Caco-2 (cell line): ENCODE measurements at regions not wholly inside any gene's neighbourhood (a gene's known extent, or its start where the extent isn't known, plus 50 kb on each side); places are given as distances from the start of the nearest gene placed in this dataset.
A peak's percentile ranks its signal among the peaks of the same experiment; 100 is the strongest.

Source experiments
- BruUV-seq: library from RNA; stranded (reverse); fragments of 400-500 nt; replicated peaks from 2 replicates; lab custom pipeline; 2021; lab: Mats Ljungman, UMichigan
- CTCF ChIA-PET: fragments of 300-600 bp; sonication (Branson Sonifier 250); formaldehyde crosslinking; loops from one replicate; lab custom pipeline; 2022; ENCODE audit warnings: antibody characterized with exemption; lab: Charles Lee
- POLR2A ChIA-PET: fragments of 300-600 bp; sonication (Branson Sonifier 250); formaldehyde crosslinking; loops from one replicate; lab custom pipeline; 2022; ENCODE audit warnings: antibody characterized with exemption; lab: Charles Lee
- DNase-seq, 2 experiments: peaks; one replicate each; pipeline versions ENCODE4 v3.0.0 to v3.0.0-alpha.2; 2020 to 2022
- H3K27me3 ChIP-seq: replicated peaks from 2 replicates; pipeline ENCODE4 v1.6.0; 2011; ENCODE audit warnings: low read length; ENCODE audit not compliant: control insufficient read depth, insufficient read depth
- H3K36me3 ChIP-seq: 2 replicates; pipeline ENCODE4 v1.5.1; 2011; ENCODE audit warnings: low read length; ENCODE audit not compliant: control insufficient read depth, insufficient read depth
- H3K4me1 ChIP-seq: fragments of 250-450 bp; sonication (Bioruptor Pico); 2 replicates; pipeline ENCODE4 v1.5.1; 2020; ENCODE audit warnings: mild to moderate bottlenecking
- H3K4me3 ChIP-seq: 2 replicates; pipeline ENCODE4 v1.5.1; 2011; ENCODE audit warnings: low read depth, mild to moderate bottlenecking, control low read depth, low read length
- H3K9me3 ChIP-seq: fragments of 250-450 bp; sonication (Bioruptor Pico); 2 replicates; pipeline ENCODE4 v1.5.1; 2020; ENCODE audit warnings: mild to moderate bottlenecking, moderate library complexity
- H3K27ac Mint-ChIP-seq: one replicate; pipeline ENCODE4 v1.8.0; 2022; ENCODE audit warnings: mixed read lengths; ENCODE audit not compliant: unreplicated experiment
- H3K27me3 Mint-ChIP-seq: one replicate; pipeline ENCODE4 v1.8.0; 2022; ENCODE audit warnings: mixed read lengths; ENCODE audit not compliant: insufficient read depth, unreplicated experiment
- H3K36me3 Mint-ChIP-seq: one replicate; pipeline ENCODE4 v1.8.0; 2022; ENCODE audit warnings: mild to moderate bottlenecking, mixed read lengths; ENCODE audit not compliant: insufficient read depth, unreplicated experiment
- H3K4me1 Mint-ChIP-seq: one replicate; pipeline ENCODE4 v1.8.0; 2022; ENCODE audit warnings: low read depth, mixed read lengths; ENCODE audit not compliant: unreplicated experiment
- H3K4me3 Mint-ChIP-seq: one replicate; pipeline ENCODE4 v1.8.0; 2022; ENCODE audit warnings: mild to moderate bottlenecking, moderate library complexity, mixed read lengths; ENCODE audit not compliant: unreplicated experiment
- H3K9me3 Mint-ChIP-seq: one replicate; pipeline ENCODE4 v1.8.0; 2022; ENCODE audit warnings: mixed read lengths; ENCODE audit not compliant: unreplicated experiment
- intact Hi-C: fragments of 100-400 bp; cut with micrococcal nuclease; formaldehyde crosslinking; loops from one replicate; pipeline ENCODE4 v1.10.0; 2022; ENCODE audit not compliant: unreplicated experiment
- TF ChIP-seq, protein P1 (sequence below), 2 experiments: fragments of 200-600 bp in 1 of 2; IDR thresholded peaks; 1 replicate in 1 of 2; 2 replicates in 1 of 2; pipeline versions ENCODE4 v1.5.1 to v1.8.0; 2011 to 2022; ENCODE audit warnings: antibody characterized with exemption in 1 of 2, control low read depth in 1 of 2, inconsistent platforms in 1 of 2, low read depth in 1 of 2, low read length in 1 of 2, mild to moderate bottlenecking in 1 of 2, moderate library complexity in 1 of 2; ENCODE audit not compliant: insufficient read depth in 1 of 2, severe bottlenecking in 1 of 2, unreplicated experiment in 1 of 2

DNA sequence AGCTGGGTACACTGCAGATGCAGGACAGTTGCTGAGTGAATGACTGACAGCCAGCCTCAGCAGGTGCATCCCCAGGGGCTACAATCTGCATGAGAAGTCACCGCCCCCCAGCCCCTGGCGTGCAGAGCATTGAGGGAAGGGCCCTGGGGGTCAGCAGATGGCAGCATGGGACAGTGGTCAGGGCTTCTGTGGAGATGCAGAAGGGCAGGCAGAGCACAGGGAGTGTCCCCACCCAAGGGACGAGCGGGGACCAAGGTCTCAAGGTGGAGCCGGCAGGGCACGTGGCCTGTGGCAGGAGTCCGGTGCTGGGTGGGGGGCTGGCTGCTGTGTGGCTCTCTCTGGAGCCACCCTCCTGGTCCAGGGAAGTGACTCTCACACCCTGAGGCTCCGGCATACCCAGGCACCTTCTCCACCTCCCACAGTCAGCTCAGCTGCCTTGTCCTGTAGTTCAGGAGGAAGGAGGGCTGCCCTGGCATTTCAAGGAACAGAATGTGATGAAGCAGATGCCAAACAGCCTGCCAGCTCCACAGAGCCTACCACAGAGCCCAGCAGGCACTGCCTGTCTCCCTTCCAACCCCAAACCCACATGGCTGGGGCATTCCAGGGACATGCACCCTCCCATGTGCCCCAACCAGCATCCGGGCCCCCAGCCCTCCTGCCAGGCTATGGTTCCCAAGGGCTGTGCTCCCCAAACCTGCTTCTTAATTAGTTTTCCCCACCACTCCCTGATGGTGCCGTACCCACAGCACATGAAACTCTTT is 114.5 kb downstream of the TMEM130 start:
- H3K4me3 ChIP-seq: no peak overlapping the region
- H3K9me3 Mint-ChIP-seq: peaks cover 19% of the 10 kb centered on the region
- intact Hi-C loops: loop anchor here (1.0 kb wide), 2 partner anchors 81 to 86 kb away; no protein-coding TSS in a partner anchor
- no peaks in the 10 kb centered on the region for H3K27me3 Mint-ChIP-seq
- ChIA-PET CTCF (interaction anchor here (1.4 kb wide), 1 partner anchor 82 kb away, joined by 5 read pairs; no protein-coding TSS in a partner anchor), POLR2A (no interaction called here)
- TF ChIP-seq, protein P1, sequence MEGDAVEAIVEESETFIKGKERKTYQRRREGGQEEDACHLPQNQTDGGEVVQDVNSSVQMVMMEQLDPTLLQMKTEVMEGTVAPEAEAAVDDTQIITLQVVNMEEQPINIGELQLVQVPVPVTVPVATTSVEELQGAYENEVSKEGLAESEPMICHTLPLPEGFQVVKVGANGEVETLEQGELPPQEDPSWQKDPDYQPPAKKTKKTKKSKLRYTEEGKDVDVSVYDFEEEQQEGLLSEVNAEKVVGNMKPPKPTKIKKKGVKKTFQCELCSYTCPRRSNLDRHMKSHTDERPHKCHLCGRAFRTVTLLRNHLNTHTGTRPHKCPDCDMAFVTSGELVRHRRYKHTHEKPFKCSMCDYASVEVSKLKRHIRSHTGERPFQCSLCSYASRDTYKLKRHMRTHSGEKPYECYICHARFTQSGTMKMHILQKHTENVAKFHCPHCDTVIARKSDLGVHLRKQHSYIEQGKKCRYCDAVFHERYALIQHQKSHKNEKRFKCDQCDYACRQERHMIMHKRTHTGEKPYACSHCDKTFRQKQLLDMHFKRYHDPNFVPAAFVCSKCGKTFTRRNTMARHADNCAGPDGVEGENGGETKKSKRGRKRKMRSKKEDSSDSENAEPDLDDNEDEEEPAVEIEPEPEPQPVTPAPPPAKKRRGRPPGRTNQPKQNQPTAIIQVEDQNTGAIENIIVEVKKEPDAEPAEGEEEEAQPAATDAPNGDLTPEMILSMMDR (IDR thresholded peaks at IDR 0.05; ENCODE audit: insufficient read depth in 1 of 2, low read depth in 1 of 2, low read length in 1 of 2, severe bottlenecking in 1 of 2, unreplicated experiment in 1 of 2): peak; percentile 27 to 45
- no peak overlapping the region for H3K4me3 Mint-ChIP-seq
- no peaks in the 10 kb centered on the region for H3K36me3 Mint-ChIP-seq
- peak; percentile 64 to 65 for DNase-seq
- no peaks in the 10 kb centered on the region for H3K4me1 ChIP-seq
- H3K9me3 ChIP-seq: no peaks in the 10 kb centered on the region
- H3K27me3 ChIP-seq: no peaks in the 10 kb centered on the region
- H3K36me3 ChIP-seq: no peaks in the 10 kb centered on the region
- BruUV-seq: no TSS peak
- no peak overlapping the region for H3K27ac Mint-ChIP-seq
- H3K4me1 Mint-ChIP-seq: no peaks in the 10 kb centered on the region

DNA sequence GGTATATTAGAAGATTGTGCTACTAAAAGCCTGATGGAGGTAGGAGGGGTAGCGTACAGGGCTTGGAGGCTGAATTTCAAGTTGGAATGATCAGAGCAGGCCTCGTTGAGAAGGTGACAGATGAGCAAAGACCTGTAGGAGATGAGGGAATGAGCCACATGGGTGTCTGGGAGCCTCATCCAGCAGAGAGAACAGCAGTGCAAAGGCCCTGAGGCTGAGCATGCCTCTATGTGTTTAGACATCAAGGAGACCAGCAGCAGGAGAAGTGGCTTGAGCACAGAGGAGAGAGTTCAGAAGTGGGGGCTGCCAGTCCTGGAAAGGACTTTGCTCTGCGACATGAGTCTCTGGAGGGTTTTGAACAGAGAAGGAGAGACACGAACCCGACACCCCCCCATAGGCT is 111.7 kb downstream of the TMEM130 start:
- POLR2A ChIA-PET: no interaction called here
- Mint-ChIP-seq H3K36me3 (no peaks in the 10 kb centered on the region), H3K9me3 (peaks cover 19% of the 10 kb centered on the region), H3K27ac (no peak overlapping the region), H3K4me1 (no peaks in the 10 kb centered on the region), H3K4me3 (no peak overlapping the region), H3K27me3 (no peaks in the 10 kb centered on the region)
- Histone ChIP-seq H3K4me1 (no peaks in the 10 kb centered on the region), H3K27me3 (no peaks in the 10 kb centered on the region), H3K9me3 (no peaks in the 10 kb centered on the region), H3K4me3 (no peak overlapping the region), H3K36me3 (no peaks in the 10 kb centered on the region)
- no peak for DNase-seq
- CTCF ChIA-PET: no interaction called here
- BruUV-seq: no TSS peak
- intact Hi-C loops: no loop called here
- TF ChIP-seq, protein P1 (IDR thresholded peaks at IDR 0.05; ENCODE audit: insufficient read depth in 1 of 2, low read depth in 1 of 2, low read length in 1 of 2, severe bottlenecking in 1 of 2, unreplicated experiment in 1 of 2): no peak

DNA sequence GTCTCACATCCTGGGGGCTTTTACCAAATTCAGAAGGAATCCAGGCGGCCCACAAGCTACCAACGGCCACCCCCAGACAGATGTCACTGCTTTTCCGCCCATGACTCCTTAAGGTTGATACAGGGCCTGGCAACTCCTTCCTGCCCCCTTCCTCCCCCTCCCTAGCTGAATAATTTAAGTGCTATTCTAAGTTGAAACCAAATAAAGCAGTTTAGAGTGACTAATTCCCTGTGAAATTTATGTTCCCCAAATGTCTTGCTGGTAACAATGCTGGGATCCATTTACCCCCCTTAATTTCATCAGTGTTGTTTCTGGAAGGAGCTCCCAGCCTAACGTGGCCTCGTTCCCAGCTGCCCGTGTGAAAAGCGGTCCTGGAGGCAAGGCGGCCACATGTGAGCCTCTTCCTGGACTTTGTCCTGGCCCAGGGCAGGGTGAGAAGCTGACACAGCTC is 109.6 kb downstream of the TMEM130 start:
- no peak for DNase-seq
- CTCF ChIA-PET: no interaction called here
- TF ChIP-seq, protein P1 (IDR thresholded peaks at IDR 0.05; ENCODE audit: insufficient read depth in 1 of 2, low read depth in 1 of 2, low read length in 1 of 2, severe bottlenecking in 1 of 2, unreplicated experiment in 1 of 2): no peak
- Mint-ChIP-seq H3K27me3 (no peaks in the 10 kb centered on the region), H3K27ac (no peak overlapping the region), H3K4me1 (no peaks in the 10 kb centered on the region), H3K36me3 (no peaks in the 10 kb centered on the region), H3K4me3 (no peak overlapping the region), H3K9me3 (peaks cover 19% of the 10 kb centered on the region)
- POLR2A ChIA-PET: no interaction called here
- Histone ChIP-seq H3K4me1 (no peaks in the 10 kb centered on the region), H3K36me3 (no peaks in the 10 kb centered on the region), H3K4me3 (no peak overlapping the region), H3K9me3 (no peaks in the 10 kb centered on the region), H3K27me3 (no peaks in the 10 kb centered on the region)
- intact Hi-C loops: no loop called here
- BruUV-seq: no TSS peak
